Lower lobe of right lung (tissue), 2 donors: ENCODE measurements at regions not wholly inside any gene's neighbourhood (a gene's known extent, or its start where the extent isn't known, plus 50 kb on each side); places are given as distances from the start of the nearest gene placed in this dataset.

ENCODE experiments used
- ATAC-seq, 2 donors: fragments of 200-7000 bp; cut with Tn5 transposase; one replicate each; pipeline ENCODE4 v1.9.1; 2020 to 2022; ENCODE audit warnings: mild to moderate bottlenecking in 2 of 2, moderate library complexity in 2 of 2
- DNase-seq: peaks from one replicate; pipeline ENCODE4 v3.0.0-alpha.2; 2020
- H3K27ac ChIP-seq: fragments of 200-600 bp; one replicate; pipeline ENCODE4 v1.8.0; 2022
- H3K27me3 ChIP-seq: fragments of 200-600 bp; one replicate; pipeline ENCODE4 v1.8.0; 2022; ENCODE audit warnings: low read depth
- H3K36me3 ChIP-seq: fragments of 200-600 bp; one replicate; pipeline ENCODE4 v1.8.0; 2022; ENCODE audit warnings: mild to moderate bottlenecking
- H3K4me1 ChIP-seq: fragments of 200-600 bp; one replicate; pipeline ENCODE4 v1.8.0; 2022
- H3K4me3 ChIP-seq: fragments of 200-600 bp; one replicate; pipeline ENCODE4 v1.8.0; 2022; ENCODE audit warnings: mild to moderate bottlenecking
- H3K9me3 ChIP-seq: fragments of 200-600 bp; one replicate; pipeline ENCODE4 v1.8.0; 2022
- intact Hi-C: fragments of 100-400 bp; cut with DNase I; formaldehyde crosslinking; loops from one replicate; pipeline ENCODE4 v1.11.0; 2022
- TF ChIP-seq, protein P1 (sequence below): fragments of 200-600 bp; IDR thresholded peaks from one replicate; pipeline ENCODE4 v1.8.0; 2022; ENCODE audit warnings: antibody characterized with exemption, mild to moderate bottlenecking
- donor health status: DM: no; HTN: yes; CAD: no; lungs with severe emphysema.

GRCh38 chr2:217625557-217626169, 377.1 kb downstream of the TNS1 start:
- H3K27ac ChIP-seq: no peak overlapping the region
- DNase-seq: no peak
- intact Hi-C loops: no loop called here
- H3K4me3 ChIP-seq: no peak overlapping the region
- H3K4me1 ChIP-seq: peaks cover 15% of the 10 kb centered on the region
- no peaks in the 10 kb centered on the region for H3K36me3 ChIP-seq
- no peaks in the 10 kb centered on the region for H3K9me3 ChIP-seq
- H3K27me3 ChIP-seq: no peaks in the 10 kb centered on the region
- peak; percentile 39 to 56 for ATAC-seq
- TF ChIP-seq, protein P1, sequence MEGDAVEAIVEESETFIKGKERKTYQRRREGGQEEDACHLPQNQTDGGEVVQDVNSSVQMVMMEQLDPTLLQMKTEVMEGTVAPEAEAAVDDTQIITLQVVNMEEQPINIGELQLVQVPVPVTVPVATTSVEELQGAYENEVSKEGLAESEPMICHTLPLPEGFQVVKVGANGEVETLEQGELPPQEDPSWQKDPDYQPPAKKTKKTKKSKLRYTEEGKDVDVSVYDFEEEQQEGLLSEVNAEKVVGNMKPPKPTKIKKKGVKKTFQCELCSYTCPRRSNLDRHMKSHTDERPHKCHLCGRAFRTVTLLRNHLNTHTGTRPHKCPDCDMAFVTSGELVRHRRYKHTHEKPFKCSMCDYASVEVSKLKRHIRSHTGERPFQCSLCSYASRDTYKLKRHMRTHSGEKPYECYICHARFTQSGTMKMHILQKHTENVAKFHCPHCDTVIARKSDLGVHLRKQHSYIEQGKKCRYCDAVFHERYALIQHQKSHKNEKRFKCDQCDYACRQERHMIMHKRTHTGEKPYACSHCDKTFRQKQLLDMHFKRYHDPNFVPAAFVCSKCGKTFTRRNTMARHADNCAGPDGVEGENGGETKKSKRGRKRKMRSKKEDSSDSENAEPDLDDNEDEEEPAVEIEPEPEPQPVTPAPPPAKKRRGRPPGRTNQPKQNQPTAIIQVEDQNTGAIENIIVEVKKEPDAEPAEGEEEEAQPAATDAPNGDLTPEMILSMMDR: no peak

- DNase-seq (no peak), ATAC-seq (no peak)
- Histone ChIP-seq H3K36me3 (no peaks in the 10 kb centered on the region), H3K27ac (no peak overlapping the region), H3K4me3 (no peak overlapping the region), H3K9me3 (no peaks in the 10 kb centered on the region), H3K27me3 (no peaks in the 10 kb centered on the region), H3K4me1 (peaks cover 15% of the 10 kb centered on the region)
- intact Hi-C loops: no loop called here
- TF ChIP-seq, protein P1: no peak
These were observed 379.4 kb downstream of the TNS1 start for GRCh38 chr2:217623281-217623912.

DNA sequence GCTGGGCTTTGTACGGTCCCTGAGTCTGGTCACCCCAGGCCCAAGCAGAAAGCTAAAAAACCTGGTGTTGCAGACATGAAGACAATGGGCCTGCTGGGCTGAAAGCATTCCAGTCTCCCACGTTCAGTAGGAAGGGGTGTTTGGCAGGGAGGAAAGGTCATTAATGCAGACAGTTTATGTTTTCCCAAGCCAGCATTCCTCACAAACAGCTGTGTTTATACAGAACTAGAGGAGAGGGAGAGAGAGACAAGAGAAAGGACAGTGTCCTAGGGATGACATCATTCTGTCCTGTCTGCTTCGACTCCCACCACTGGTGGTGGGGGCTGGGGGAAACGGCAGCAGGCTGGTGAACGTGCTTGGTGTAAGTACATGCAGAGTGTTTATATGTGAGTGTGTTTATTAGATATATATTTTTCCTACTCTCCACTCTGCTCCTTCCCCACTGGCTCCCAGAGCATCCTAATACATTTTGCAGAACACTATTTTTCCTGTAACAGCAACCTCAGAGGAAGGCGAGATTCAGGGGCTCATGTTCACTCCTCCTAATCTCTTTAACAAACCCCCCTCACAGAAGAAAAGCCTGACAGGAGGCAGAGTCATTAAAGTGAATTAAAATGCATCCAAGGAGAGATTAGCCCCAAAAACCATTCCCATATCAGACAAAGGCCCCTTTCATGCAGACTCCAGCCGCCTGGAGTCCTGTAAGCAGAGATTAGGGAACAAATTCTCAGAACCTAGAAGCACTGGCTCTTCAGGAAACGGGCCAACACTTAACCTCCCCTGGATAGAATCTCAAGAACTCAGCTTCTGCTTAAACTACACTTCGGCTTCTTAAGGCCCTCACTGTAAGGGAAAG, 380.4 kb downstream of the TNS1 start:
- Histone ChIP-seq H3K27ac (peak overlapping the region; percentile 9), H3K36me3 (no peaks in the 10 kb centered on the region), H3K4me1 (peaks cover 15% of the 10 kb centered on the region), H3K9me3 (no peaks in the 10 kb centered on the region), H3K27me3 (no peaks in the 10 kb centered on the region), H3K4me3 (no peak overlapping the region)
- ATAC-seq: peak in 1 of 2 donors; percentile 61
- TF ChIP-seq, protein P1: no peak
- no peak for DNase-seq
- intact Hi-C loops: no loop called here

- Histone ChIP-seq H3K27me3 (no peaks in the 10 kb centered on the region), H3K36me3 (no peaks in the 10 kb centered on the region), H3K4me3 (no peak overlapping the region), H3K9me3 (no peaks in the 10 kb centered on the region), H3K4me1 (peaks cover 15% of the 10 kb centered on the region), H3K27ac (peak overlapping the region; percentile 9)
- DNase-seq: no peak
- TF ChIP-seq, protein P1: no peak
- ATAC-seq: no peak
- intact Hi-C loops: no loop called here
These were observed 381.4 kb downstream of the TNS1 start for GRCh38 chr2:217621391-217621801.

DNA sequence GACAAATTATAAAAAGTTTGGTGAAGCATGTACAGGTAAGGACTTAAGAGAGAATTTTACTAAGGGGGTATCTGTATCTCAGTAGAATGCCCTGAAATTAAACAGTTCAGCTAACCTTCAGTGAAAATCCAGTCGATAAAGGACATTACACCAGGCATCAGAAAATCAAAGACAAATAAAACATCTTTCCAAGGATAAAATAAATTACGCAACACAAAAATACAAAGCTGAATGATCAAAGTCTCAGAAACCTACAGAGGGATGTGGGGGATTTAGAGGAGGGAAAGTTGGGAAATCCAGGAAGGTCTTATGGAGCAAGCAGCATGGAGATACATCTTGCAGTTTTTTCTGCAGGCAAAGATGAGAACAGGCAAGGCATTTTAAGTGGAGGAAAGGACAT, 384.1 kb downstream of the TNS1 start:
- intact Hi-C loops: no loop called here
- TF ChIP-seq, protein P1: no peak
- ATAC-seq: no peak
- no peak for DNase-seq
- H3K4me3 ChIP-seq: no peak overlapping the region
- no peaks in the 10 kb centered on the region for H3K9me3 ChIP-seq
- H3K27me3 ChIP-seq: no peaks in the 10 kb centered on the region
- peaks cover 15% of the 10 kb centered on the region for H3K4me1 ChIP-seq
- H3K36me3 ChIP-seq: no peaks in the 10 kb centered on the region
- H3K27ac ChIP-seq: no peak overlapping the region
